BE2C (cell line): ENCODE measurements at regions not wholly inside any gene's neighbourhood (a gene's known extent, or its start where the extent isn't known, plus 50 kb on each side); places are given as distances from the start of the nearest gene placed in this dataset.
A peak's percentile ranks its signal among the peaks of the same experiment; 100 is the strongest.

Experiments used
- DNase-seq: peaks from one replicate; pipeline ENCODE4 v3.0.0-alpha.2; 2020
- H3K27me3 ChIP-seq: fragments of 250-450 bp; sonication (Bioruptor Pico); 2 replicates; pipeline ENCODE4 v1.5.1; 2020; ENCODE audit warnings: mild to moderate bottlenecking
- H3K36me3 ChIP-seq: fragments of 250-450 bp; sonication (Bioruptor Pico); 2 replicates; pipeline ENCODE4 v1.5.1; 2020; ENCODE audit warnings: mild to moderate bottlenecking
- H3K4me1 ChIP-seq: fragments of 250-450 bp; sonication (Bioruptor Pico); 2 replicates; pipeline ENCODE4 v1.5.1; 2020
- H3K4me3 ChIP-seq: 2 replicates; pipeline ENCODE4 v1.5.1; 2011; ENCODE audit warnings: low read depth, low read length
- H3K9me3 ChIP-seq: fragments of 250-450 bp; sonication (Bioruptor Pico); 2 replicates; pipeline ENCODE4 v1.5.1; 2020
- TF ChIP-seq, protein P1 (sequence below): IDR thresholded peaks from 2 replicates; pipeline ENCODE4 v1.5.1; 2012; ENCODE audit warnings: mild to moderate bottlenecking, low read depth, low read length

DNA sequence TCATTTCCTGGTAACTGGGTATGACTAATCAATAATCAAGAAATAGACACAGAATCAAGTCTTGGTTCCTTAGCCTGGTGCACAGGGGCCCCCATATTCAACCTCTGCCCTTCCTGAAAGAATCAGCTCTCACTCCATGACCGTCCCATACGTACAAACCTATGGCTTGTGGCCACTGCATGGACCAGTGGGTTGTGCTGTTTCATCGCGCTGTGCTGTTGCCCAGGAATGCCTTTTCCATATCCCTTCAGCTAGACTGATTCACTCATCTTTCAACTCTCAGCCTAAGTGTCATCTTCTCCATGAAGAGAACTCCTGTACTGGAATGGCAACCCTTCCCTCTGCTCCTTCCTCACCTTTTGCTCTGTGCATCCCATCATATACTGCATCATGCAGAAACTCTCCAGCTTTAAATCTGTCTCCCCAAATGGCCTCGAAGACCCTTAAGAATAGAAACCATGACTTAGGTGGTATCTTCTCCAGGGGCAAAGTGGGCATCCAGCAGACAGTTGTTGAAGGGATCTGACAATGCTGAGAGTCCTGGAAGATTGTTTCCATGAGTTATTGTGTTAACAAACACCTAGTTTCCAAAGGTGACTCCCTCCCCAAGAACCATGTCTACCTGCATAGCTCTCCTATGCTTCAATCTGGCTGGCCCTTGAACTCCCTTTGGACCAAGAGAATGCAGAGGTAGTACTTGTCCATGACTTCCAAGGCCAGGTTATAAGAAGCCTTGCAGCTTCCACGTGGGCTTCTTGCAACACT lies 180.8 kb downstream of the ACTL7B start:
- Histone ChIP-seq H3K4me3 (no peak overlapping the region), H3K9me3 (no peaks in the 10 kb centered on the region; the same call in 1 of the 2 replicates)
- TF ChIP-seq, protein P1, sequence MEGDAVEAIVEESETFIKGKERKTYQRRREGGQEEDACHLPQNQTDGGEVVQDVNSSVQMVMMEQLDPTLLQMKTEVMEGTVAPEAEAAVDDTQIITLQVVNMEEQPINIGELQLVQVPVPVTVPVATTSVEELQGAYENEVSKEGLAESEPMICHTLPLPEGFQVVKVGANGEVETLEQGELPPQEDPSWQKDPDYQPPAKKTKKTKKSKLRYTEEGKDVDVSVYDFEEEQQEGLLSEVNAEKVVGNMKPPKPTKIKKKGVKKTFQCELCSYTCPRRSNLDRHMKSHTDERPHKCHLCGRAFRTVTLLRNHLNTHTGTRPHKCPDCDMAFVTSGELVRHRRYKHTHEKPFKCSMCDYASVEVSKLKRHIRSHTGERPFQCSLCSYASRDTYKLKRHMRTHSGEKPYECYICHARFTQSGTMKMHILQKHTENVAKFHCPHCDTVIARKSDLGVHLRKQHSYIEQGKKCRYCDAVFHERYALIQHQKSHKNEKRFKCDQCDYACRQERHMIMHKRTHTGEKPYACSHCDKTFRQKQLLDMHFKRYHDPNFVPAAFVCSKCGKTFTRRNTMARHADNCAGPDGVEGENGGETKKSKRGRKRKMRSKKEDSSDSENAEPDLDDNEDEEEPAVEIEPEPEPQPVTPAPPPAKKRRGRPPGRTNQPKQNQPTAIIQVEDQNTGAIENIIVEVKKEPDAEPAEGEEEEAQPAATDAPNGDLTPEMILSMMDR: no peak

DNA sequence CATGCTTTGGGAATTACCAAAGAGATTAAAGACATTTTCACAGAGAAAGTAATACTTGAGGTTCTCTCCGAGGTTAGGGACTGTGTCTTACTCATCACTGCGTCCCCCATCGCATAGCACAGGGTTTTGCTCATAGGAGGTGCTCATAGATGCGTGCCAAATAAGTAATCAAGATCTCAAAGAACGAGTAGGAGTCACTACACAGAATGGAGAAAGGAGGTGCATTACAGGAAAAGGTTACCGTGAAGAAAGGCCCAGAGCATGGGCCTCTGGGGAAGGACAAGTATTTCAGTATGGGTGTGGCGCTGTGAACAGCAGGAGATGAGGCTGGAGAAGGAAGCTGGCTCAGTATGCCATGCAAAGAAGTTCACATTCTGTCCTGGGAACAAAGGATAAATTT lies 182.4 kb downstream of the ACTL7B start:
- Histone ChIP-seq H3K36me3 (no peaks in the 10 kb centered on the region), H3K4me1 (no peaks in the 10 kb centered on the region), H3K9me3 (no peaks in the 10 kb centered on the region; the same call in 1 of the 2 replicates), H3K27me3 (no peaks in the 10 kb centered on the region), H3K4me3 (no peak overlapping the region)
- TF ChIP-seq, protein P1: no peak
- DNase-seq: no peak

More for the DNA sequence above, 180.8 kb downstream of the ACTL7B start:
- DNase-seq: no peak
- H3K4me1 ChIP-seq: no peaks in the 10 kb centered on the region
- no peaks in the 10 kb centered on the region for H3K27me3 ChIP-seq
- H3K36me3 ChIP-seq: no peaks in the 10 kb centered on the region

DNA sequence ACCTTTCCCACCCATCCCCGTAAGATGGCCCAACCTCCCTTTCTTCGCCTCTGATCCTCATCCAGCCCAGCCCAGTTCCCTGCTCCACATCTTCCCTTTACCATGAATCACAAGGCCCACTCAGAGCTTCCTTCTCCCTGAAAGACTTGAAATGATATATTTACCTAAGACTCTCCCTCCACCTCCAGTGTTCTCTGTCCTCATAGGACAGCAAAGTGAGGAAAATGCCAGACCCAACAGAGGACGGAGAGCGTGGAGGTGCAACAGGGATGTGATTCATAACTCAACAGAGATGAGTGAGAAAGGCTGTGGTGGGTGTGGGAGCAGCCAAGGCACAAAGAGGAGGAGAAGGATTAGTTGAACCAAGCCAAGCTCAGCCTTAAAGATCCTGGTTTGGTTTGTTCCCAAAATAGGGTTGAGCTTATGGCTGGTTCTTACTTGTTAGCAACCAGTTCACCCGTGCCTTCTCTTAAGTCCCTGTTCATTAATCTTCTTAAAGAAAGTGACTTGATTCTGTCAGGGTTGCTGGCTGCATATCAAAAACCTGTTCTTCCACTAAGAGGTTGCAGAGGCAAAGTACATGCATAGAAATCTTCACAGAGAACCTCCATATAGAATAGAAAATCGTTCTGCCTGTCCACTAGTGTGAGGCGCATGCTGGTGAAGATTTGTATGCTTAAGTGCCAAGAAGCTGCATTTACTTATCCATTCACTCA lies 183.2 kb downstream of the ACTL7B start:
- TF ChIP-seq, protein P1: no peak
- no peak for DNase-seq
- Histone ChIP-seq H3K36me3 (no peaks in the 10 kb centered on the region), H3K27me3 (no peaks in the 10 kb centered on the region), H3K9me3 (no peaks in the 10 kb centered on the region; the same call in 1 of the 2 replicates), H3K4me3 (no peak overlapping the region), H3K4me1 (no peaks in the 10 kb centered on the region)

DNA sequence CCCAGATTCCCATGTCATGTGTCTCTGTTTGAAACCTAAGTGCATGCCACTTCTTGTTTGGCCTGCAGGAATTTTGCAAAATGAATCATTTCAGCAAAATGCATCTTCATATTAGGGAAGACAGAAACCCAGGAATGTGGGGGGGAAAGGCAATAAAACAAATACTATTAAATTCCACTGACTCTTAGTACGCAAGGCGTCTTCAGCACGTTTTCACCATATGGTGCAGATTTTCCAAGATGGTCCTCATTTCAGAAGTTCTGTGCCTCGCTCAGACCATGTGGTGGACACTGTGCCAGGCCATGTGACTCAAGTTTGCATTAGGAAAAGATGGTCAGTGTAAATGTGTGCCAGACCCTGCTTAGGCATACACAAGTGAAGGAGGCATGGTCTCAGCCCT lies 184.0 kb downstream of the ACTL7B start:
- TF ChIP-seq, protein P1: no peak
- no peak for DNase-seq
- Histone ChIP-seq H3K4me1 (no peaks in the 10 kb centered on the region), H3K9me3 (no peaks in the 10 kb centered on the region; the same call in 1 of the 2 replicates), H3K36me3 (no peaks in the 10 kb centered on the region), H3K4me3 (no peak overlapping the region), H3K27me3 (no peaks in the 10 kb centered on the region)

DNA sequence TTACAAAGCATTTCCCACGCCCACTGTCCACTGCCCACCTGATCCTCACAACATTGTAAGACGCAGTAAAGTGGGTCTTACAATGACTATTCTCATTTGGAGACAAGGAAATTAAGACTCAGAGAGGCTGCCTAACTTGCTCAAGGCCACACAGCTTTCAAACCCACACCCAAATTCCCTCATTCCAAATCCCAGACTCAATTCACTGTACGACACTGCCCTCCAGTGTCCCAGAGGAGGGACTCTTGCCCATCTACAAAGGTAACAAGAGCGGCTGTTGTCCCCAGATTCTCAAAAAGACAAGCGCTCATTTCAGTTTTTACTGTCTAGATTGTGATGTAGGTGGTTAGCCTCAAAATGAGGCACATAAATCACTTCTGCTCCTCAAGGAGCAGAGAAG lies 184.6 kb downstream of the ACTL7B start:
- Histone ChIP-seq H3K4me1 (no peaks in the 10 kb centered on the region), H3K9me3 (no peaks in the 10 kb centered on the region; the same call in 1 of the 2 replicates), H3K36me3 (no peaks in the 10 kb centered on the region), H3K4me3 (no peak overlapping the region), H3K27me3 (no peaks in the 10 kb centered on the region)
- no peak for DNase-seq
- TF ChIP-seq, protein P1: peak; percentile 16; the same call in 1 of the 2 replicates

DNA sequence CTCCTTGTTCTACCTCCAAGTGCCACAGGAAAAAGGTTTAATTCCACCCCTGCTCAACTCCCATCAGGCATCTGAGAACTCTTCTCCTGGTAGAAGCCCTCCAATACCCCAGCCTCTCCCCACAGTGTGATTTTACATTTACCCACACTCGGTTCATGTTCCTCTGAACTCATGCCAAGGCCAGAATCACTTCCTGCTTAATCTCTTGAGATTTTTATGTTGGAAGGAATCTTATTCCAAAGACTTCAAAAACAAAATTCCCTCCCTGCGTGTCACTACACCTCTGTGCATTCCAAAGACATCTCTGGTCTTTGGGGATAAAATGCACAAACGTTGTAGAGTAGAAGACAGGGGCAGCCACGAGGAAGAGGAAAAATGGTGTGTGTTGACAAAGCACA lies 186.8 kb downstream of the ACTL7B start:
- Histone ChIP-seq H3K36me3 (no peaks in the 10 kb centered on the region), H3K4me1 (no peaks in the 10 kb centered on the region), H3K9me3 (no peaks in the 10 kb centered on the region), H3K4me3 (no peak overlapping the region), H3K27me3 (no peaks in the 10 kb centered on the region)
- TF ChIP-seq, protein P1: no peak
- DNase-seq: no peak
